HEK293T (cell line): ENCODE measurements at regions not wholly inside any gene's neighbourhood (a gene's known extent, or its start where the extent isn't known, plus 50 kb on each side); places are given as distances from the start of the nearest gene placed in this dataset.

Source experiments
- CTCF ChIA-PET: fragments of 350-600 bp; formaldehyde crosslinking; extraction: SDS; loops from one replicate; lab custom pipeline; 2021; ENCODE audit warnings: antibody characterized with exemption, inconsistent platforms; lab: Yijun Ruan, JAX
- POLR2A ChIA-PET: fragments of 350-600 bp; formaldehyde crosslinking; extraction: SDS; loops from one replicate; lab custom pipeline; 2020; ENCODE audit warnings: antibody characterized with exemption, inconsistent platforms; lab: Yijun Ruan, JAX
- DNase-seq: peaks from one replicate; pipeline ENCODE4 v3.0.0; 2012; ENCODE audit warnings: mixed read lengths; ENCODE audit errors: extremely low spot score
- ARNT ChIP-seq: fragments of 450-650 bp; IDR thresholded peaks from 2 replicates; pipeline ENCODE4 v1.6.1; 2017; ENCODE audit warnings: mild to moderate bottlenecking
- BHLHE40 ChIP-seq: fragments of 450-650 bp; IDR thresholded peaks from 2 replicates; pipeline ENCODE4 v1.6.1; 2016; ENCODE audit warnings: mild to moderate bottlenecking, moderate library complexity, borderline replicate concordance
- CTBP1 ChIP-seq: fragments of 450-650 bp; IDR thresholded peaks from 2 replicates; pipeline ENCODE4 v1.6.1; 2016; ENCODE audit warnings: borderline replicate concordance
- ELF4 ChIP-seq: fragments of 450-650 bp; IDR thresholded peaks from 2 replicates; pipeline ENCODE4 v1.6.1; 2017; ENCODE audit warnings: antibody characterized with exemption
- FOXA1 ChIP-seq: fragments of 450-650 bp; IDR thresholded peaks from 2 replicates; pipeline ENCODE4 v1.6.1; 2016; ENCODE audit warnings: mild to moderate bottlenecking
- FOXK2 ChIP-seq: fragments of 450-650 bp; IDR thresholded peaks from 2 replicates; pipeline ENCODE4 v1.6.1; 2016; ENCODE audit warnings: mild to moderate bottlenecking
- FOXM1 ChIP-seq: fragments of 450-650 bp; IDR thresholded peaks from 2 replicates; pipeline ENCODE4 v1.6.1; 2017; ENCODE audit warnings: mild to moderate bottlenecking, borderline replicate concordance
- HDGF ChIP-seq: fragments of 450-650 bp; IDR thresholded peaks from 2 replicates; pipeline ENCODE4 v1.6.1; 2017; ENCODE audit warnings: antibody characterized with exemption, borderline replicate concordance
- L3MBTL2 ChIP-seq: fragments of 450-650 bp; conservative IDR thresholded peaks from 2 replicates; pipeline ENCODE4 v1.6.1; 2016; ENCODE audit warnings: mild to moderate bottlenecking
- LEF1 ChIP-seq: fragments of 450-650 bp; IDR thresholded peaks from 2 replicates; pipeline ENCODE4 v1.6.1; 2017; ENCODE audit warnings: mild to moderate bottlenecking, borderline replicate concordance
- NFRKB ChIP-seq: fragments of 450-650 bp; IDR thresholded peaks from 2 replicates; pipeline ENCODE4 v1.6.1; 2016; ENCODE audit warnings: mild to moderate bottlenecking, moderate library complexity
- PKNOX1 ChIP-seq: fragments of 450-650 bp; IDR thresholded peaks from 2 replicates; pipeline ENCODE4 v1.6.1; 2016
- SP1 ChIP-seq: fragments of 450-650 bp; IDR thresholded peaks from 2 replicates; pipeline ENCODE4 v1.6.1; 2017
- SUZ12 ChIP-seq: fragments of 450-650 bp; IDR thresholded peaks from 2 replicates; pipeline ENCODE4 v1.6.1; 2016; ENCODE audit warnings: mild to moderate bottlenecking
- TARDBP ChIP-seq: fragments of 450-650 bp; IDR thresholded peaks from 2 replicates; pipeline ENCODE4 v1.6.1; 2016
- ZNF384 ChIP-seq: fragments of 450-650 bp; IDR thresholded peaks from 2 replicates; pipeline ENCODE4 v1.6.1; 2016

DNA sequence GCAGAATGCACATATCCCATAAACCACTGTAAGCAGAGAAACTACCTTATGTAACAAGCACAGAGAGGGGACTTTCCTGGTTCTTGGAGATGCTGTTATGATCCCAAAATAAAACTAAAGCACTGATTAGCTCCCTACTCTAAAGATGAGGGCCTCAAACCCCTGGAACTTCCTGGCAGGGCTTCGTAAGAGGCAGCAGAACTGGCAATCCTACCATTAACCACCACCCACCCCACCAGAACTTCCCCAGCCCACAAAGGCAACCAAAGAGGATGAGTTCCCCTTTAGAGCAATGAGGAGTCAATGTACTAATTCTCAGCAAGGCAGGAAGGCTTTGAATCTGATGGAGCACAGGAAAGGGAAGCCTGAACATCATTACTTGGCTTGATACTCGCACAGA, 436.5 kb upstream of the FRG1 start:
- CTCF ChIA-PET: no interaction called here
- TF ChIP-seq SP1: no peak
- no peak for TF ChIP-seq LEF1
- TF ChIP-seq HDGF: no peak
- no peak for TF ChIP-seq FOXK2
- TF ChIP-seq L3MBTL2: no peak
- TF ChIP-seq FOXM1: no peak
- TF ChIP-seq BHLHE40: no peak
- no peak for TF ChIP-seq SUZ12
- no peak for TF ChIP-seq ARNT
- no peak for TF ChIP-seq FOXA1
- POLR2A ChIA-PET: no interaction called here
- no peak for DNase-seq

- POLR2A ChIA-PET: no interaction called here
- CTCF ChIA-PET: no interaction called here
- no peak for TF ChIP-seq L3MBTL2
- TF ChIP-seq ARNT: no peak
- no peak for TF ChIP-seq TARDBP
- DNase-seq: no peak
Measured at GRCh38 chr4:189505380-189505779, 435.3 kb upstream of the FRG1 start.

- no peak for DNase-seq
- ChIA-PET CTCF (no interaction called here), POLR2A (no interaction called here)
- TF ChIP-seq PKNOX1 (no peak), HDGF (no peak), FOXM1 (no peak), FOXA1 (no peak), ELF4 (no peak), SP1 (no peak), NFRKB (no peak), SUZ12 (no peak), ZNF384 (no peak), L3MBTL2 (no peak), BHLHE40 (no peak)
Measured at GRCh38 chr4:189506080-189506479, 434.6 kb upstream of the FRG1 start.

GRCh38 chr4:189507060-189507459, 433.6 kb upstream of the FRG1 start:
- no peak for TF ChIP-seq ARNT
- no peak for TF ChIP-seq PKNOX1
- TF ChIP-seq FOXM1: no peak
- TF ChIP-seq CTBP1: no peak
- TF ChIP-seq TARDBP: no peak
- TF ChIP-seq ELF4: no peak
- ChIA-PET POLR2A (no interaction called here), CTCF (no interaction called here)
- DNase-seq: no peak

DNA sequence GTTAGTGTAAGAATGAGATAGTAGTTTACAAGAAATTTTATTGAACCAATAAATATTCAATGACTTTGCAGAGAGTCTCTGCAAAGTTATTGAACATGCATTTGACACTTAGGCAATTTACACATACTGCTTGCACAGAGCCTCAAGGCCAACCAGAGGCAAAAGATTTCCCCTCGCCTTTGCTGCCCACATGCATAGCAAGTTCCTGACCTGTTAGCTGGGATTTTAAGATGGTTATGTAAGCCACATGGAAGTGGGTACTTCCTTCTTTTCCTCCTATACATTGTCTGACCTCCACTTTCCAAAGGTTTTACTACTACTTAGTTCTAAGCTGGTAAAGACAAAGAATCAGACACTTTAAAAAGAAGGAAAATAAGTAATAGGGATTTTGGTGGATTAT, 430.1 kb upstream of the FRG1 start:
- TF ChIP-seq NFRKB (no peak), SUZ12 (no peak), LEF1 (no peak), FOXK2 (no peak), ZNF384 (no peak), FOXM1 (no peak), CTBP1 (no peak), PKNOX1 (no peak), BHLHE40 (no peak)
- CTCF ChIA-PET: no interaction called here
- POLR2A ChIA-PET: no interaction called here
- no peak for DNase-seq

- ChIA-PET CTCF (no interaction called here), POLR2A (no interaction called here)
- TF ChIP-seq L3MBTL2 (no peak), BHLHE40 (no peak)
- no peak for DNase-seq
Measured at GRCh38 chr4:189511581-189511980, 429.1 kb upstream of the FRG1 start.

GRCh38 chr4:189513421-189513820, 427.3 kb upstream of the FRG1 start:
- ChIA-PET POLR2A (no interaction called here), CTCF (no interaction called here)
- no peak for DNase-seq
- no peak for TF ChIP-seq BHLHE40
- no peak for TF ChIP-seq CTBP1
- no peak for TF ChIP-seq TARDBP
- TF ChIP-seq FOXM1: no peak
- TF ChIP-seq FOXA1: no peak
- TF ChIP-seq ZNF384: no peak
- no peak for TF ChIP-seq L3MBTL2
- no peak for TF ChIP-seq SUZ12
- no peak for TF ChIP-seq FOXK2

- TF ChIP-seq ZNF384 (no peak), FOXA1 (no peak), PKNOX1 (no peak), ELF4 (no peak), CTBP1 (no peak), TARDBP (no peak), SUZ12 (no peak), L3MBTL2 (no peak), FOXM1 (no peak)
- ChIA-PET POLR2A (no interaction called here), CTCF (no interaction called here)
- DNase-seq: no peak
Measured at GRCh38 chr4:189514209-189514608, 426.5 kb upstream of the FRG1 start.
